ENCODE measurements at regions not wholly inside any gene's neighbourhood (a gene's known extent, or its start where the extent isn't known, plus 50 kb on each side); places are given as distances from the start of the nearest gene placed in this dataset.
A peak's percentile ranks its signal among the peaks of the same experiment; 100 is the strongest.

- no peak overlapping the region for H2BK15ac ChIP-seq (ENCODE audit: low read depth, low read length)
- 0 out of 7 replicates have a peak, but pooled peaks cover 0 to 5% (median 3%) of the 10 kb centered on the region in 3 experiments for H3K36me3 Mint-ChIP-seq (ENCODE audit: insufficient read depth in 1 of 3, low read depth in 3 of 3)
Measured at GRCh38 chr12:23132357-23132756, 507.4 kb downstream of the ETNK1 start.

More at GRCh38 chr12:23132357-23132756, 507.4 kb downstream of the ETNK1 start:
- Histone ChIP-seq H4K91ac (ENCODE audit: insufficient read length, low read depth, low read length) (no peak overlapping the region), H2BK12ac (ENCODE audit: insufficient read length, low read depth, low read length) (no peak overlapping the region), H3K4ac (ENCODE audit: low read depth, low read length) (no peak overlapping the region), H3K23me2 (ENCODE audit: insufficient read length, low read depth, low read length, poor library complexity, severe bottlenecking) (no peaks in the 10 kb centered on the region), H3K23ac (ENCODE audit: insufficient read length, low read depth, low read length) (no peak overlapping the region), H3K4me2 (ENCODE audit: insufficient read depth, insufficient read length, low read length) (no peak overlapping the region), H3T11ph (ENCODE audit: low read length) (no peak overlapping the region), H3K27ac (ENCODE audit: insufficient read length, low read depth, low read length) (no peak overlapping the region), H3K18ac (ENCODE audit: insufficient read length, low read depth, low read length) (no peak overlapping the region), H2BK20ac (ENCODE audit: low read depth, low read length, poor library complexity, severe bottlenecking) (peak overlapping the region; percentile 83), H3K14ac (ENCODE audit: insufficient read depth, low read length) (no peak overlapping the region), H2BK5ac (ENCODE audit: insufficient read length, low read length) (no peak overlapping the region), H2AK5ac (ENCODE audit: insufficient read length, low read length) (no peak overlapping the region), H3K56ac (ENCODE audit: insufficient read length, low read depth, low read length) (no peak overlapping the region), H4K5ac (ENCODE audit: insufficient read length, low read depth, low read length) (no peak overlapping the region), H3K4me1 (ENCODE audit: insufficient read depth, low read length) (no peaks in the 10 kb centered on the region), H3K9ac (ENCODE audit: extremely low read depth, insufficient read length, low read length) (no peak overlapping the region), H2AFZ (ENCODE audit: low read length) (no peak overlapping the region), H3K9me3 (ENCODE audit: control insufficient read depth, low read depth, low read length) (no peaks in the 10 kb centered on the region), H4K8ac (replicated peaks; ENCODE audit: insufficient read length, low read depth, low read length) (no peak overlapping the region), H3K79me2 (ENCODE audit: insufficient read depth, low read length) (no peaks in the 10 kb centered on the region), H2BK120ac (ENCODE audit: low read depth, low read length, poor library complexity, severe bottlenecking) (no peak overlapping the region), H3K27me3 (ENCODE audit: insufficient read depth, low read length) (no peaks in the 10 kb centered on the region), H4K20me1 (ENCODE audit: control insufficient read depth, insufficient read depth, insufficient read length) (no peaks in the 10 kb centered on the region), H3K79me1 (ENCODE audit: insufficient read depth, low read depth, low read length, poor library complexity, severe bottlenecking) (no peaks in the 10 kb centered on the region)
- Mint-ChIP-seq H3K27me3 (ENCODE audit: low read depth) (no peaks in the 10 kb centered on the region), H3K4me3 (no peak overlapping the region), H3K9me3 (no peaks in the 10 kb centered on the region), H3K27ac (peak overlapping the region in 1 of 3 experiments; percentile 2; a peak in 1 of 7 replicates), H3K4me1 (peaks cover 27 to 33% of the 10 kb centered on the region in 2 experiments)
- WGBS (ENCODE audit: extremely low coverage, insufficient read length, low lambda C conversion rate), result no CpG with 5 or more reads among the region's 1 CpG
- TF ChIP-seq, protein P1, sequence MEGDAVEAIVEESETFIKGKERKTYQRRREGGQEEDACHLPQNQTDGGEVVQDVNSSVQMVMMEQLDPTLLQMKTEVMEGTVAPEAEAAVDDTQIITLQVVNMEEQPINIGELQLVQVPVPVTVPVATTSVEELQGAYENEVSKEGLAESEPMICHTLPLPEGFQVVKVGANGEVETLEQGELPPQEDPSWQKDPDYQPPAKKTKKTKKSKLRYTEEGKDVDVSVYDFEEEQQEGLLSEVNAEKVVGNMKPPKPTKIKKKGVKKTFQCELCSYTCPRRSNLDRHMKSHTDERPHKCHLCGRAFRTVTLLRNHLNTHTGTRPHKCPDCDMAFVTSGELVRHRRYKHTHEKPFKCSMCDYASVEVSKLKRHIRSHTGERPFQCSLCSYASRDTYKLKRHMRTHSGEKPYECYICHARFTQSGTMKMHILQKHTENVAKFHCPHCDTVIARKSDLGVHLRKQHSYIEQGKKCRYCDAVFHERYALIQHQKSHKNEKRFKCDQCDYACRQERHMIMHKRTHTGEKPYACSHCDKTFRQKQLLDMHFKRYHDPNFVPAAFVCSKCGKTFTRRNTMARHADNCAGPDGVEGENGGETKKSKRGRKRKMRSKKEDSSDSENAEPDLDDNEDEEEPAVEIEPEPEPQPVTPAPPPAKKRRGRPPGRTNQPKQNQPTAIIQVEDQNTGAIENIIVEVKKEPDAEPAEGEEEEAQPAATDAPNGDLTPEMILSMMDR (conservative IDR thresholded peaks at IDR 0.05), result no peak
- DNase-seq, result no peak
